ENCODE measurements at regions not wholly inside any gene's neighbourhood (a gene's known extent, or its start where the extent isn't known, plus 50 kb on each side); places are given as distances from the start of the nearest gene placed in this dataset.
"Not testable (repeated sequence)": the region's sequence is repeated elsewhere in the genome, so short reads cannot be mapped to it uniquely, and the experiment has no call there.

DNA sequence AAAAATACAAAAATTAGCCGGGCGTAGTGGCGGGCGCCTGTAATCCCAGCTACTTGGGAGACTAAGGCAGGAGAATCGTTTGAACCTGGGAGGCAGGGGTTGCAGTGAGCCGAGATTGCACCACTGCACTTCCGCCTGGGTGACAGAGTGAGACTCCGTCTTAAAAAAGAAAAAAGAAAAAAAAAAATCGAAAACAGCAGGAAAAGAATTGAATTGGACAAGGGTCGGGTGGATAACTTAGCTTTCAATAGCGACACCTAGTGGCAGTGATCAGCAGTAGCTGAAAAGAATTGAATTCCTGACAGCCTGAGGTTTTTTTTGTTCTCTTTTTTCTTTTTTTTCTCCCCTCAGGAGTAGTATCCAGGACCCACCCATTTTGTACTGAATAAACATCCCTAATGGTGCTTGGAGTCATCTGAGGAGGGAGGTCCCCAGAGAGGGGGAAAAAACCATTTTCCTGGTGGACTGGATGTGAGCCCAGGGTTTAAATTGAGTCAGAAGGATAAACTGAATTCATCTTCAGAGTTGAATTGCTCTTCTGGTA lies 55.1 kb downstream of the CYCS start:
- peak in 2 of 3 donors; percentile 11 to 18 for DNase-seq (ENCODE audit: low read depth in 3 of 3, low spot score in 1 of 3)

GRCh38 chr7:25068502-25069213 lies 56.4 kb downstream of the CYCS start:
- no peak for DNase-seq (ENCODE audit: low read depth in 3 of 3, low spot score in 1 of 3)

- DNase-seq (ENCODE audit: low read depth in 3 of 3, low spot score in 1 of 3), result no peak
Observed at GRCh38 chr7:25067726-25068501, 57.1 kb downstream of the CYCS start.

GRCh38 chr7:25066253-25066652 lies 58.8 kb downstream of the CYCS start:
- DNase-seq (ENCODE audit: low read depth in 3 of 3, low spot score in 1 of 3), result no peak

- DNase-seq (ENCODE audit: low read depth in 3 of 3, low spot score in 1 of 3), result no peak
Observed at GRCh38 chr7:25062380-25062779, 62.7 kb downstream of the CYCS start.

DNA sequence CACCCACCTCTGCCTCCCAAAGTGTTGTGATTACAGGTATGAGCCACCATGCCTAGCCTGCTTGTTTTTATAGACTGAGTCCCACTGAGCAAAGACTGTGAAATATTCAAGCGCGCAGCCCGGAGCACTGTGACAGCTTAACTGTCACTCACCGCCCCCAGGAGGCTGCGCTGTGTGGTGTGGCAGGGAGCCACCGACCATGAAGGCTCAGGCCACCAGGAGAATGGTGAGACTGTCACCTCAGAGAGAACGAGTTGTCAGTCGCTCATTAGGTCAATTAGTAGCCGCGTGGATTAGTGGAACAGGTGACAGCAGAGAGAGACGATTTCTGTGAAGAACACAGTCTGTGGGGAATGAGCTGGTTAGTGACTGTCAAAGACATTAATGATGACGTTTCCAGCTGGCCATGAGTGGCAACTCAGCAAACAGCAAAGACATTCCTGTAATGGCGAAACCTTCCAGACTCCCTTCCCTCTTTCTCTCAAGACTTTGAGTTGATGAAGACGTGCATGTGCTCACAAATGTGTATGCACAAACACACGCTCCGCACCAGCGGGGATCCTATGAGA lies 64.5 kb downstream of the CYCS start:
- DNase-seq (ENCODE audit: low read depth in 3 of 3, low spot score in 1 of 3), result no peak

DNA sequence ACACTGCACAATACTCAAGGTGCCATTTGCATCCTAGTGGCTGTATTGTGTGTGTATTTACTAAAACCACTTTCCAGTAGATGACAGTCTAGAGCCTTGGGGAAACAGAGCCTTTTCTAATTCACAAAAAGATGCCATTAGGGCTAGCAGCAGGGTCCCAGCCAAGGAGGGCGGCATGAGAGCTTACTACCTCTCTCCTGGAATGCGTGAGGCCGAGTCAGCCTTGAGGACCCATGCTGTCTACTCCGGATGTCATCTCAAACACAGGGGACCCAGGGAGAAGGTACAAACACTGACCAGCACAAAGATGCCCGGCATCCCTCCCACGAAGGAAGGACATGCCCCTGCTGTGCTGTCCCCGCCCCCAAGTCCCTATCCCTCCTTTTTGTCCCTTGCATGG lies 65.5 kb downstream of the CYCS start:
- DNase-seq (ENCODE audit: low read depth in 3 of 3, low spot score in 1 of 3), result no peak

GRCh38 chr7:25056368-25056767 lies 68.7 kb downstream of the CYCS start:
- DNase-seq (ENCODE audit: low read depth in 3 of 3, low spot score in 1 of 3), result no peak

DNA sequence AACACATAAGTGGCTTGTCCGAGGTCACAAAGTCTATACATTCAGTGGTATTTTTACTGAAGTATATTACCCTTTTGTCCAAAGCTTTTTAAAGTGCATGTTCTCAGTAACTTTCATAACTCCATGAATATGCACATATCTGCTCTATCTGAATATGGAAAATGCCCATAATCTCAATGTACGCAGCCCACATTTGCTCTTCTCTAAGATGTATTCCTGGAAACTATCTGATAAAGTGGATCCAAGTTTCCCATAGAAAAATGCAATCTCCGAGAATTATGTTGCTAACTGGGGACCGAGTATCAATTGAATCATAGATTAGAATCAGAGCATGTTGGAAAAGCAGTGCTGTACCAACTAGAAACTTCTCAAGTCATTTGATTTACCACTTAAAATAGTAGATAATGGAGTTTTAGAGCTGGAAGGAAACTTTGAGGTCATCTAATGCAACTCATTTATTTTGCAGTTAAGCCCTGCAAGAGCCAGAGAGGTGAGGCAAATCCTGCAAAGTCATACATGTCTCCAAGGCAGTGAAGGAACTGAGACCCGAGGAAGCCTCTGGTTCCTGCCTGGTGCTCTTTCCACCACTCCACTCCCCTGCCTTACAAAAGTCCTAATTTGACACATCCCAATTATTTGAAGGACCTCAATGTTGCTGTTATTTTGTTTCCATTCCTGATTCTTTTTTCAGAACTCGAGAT lies 69.4 kb downstream of the CYCS start:
- no peak for DNase-seq (ENCODE audit: low read depth in 3 of 3, low spot score in 1 of 3)

- no peak for DNase-seq (ENCODE audit: low read depth in 3 of 3, low spot score in 1 of 3)
Observed at GRCh38 chr7:25054819-25055519, 70.1 kb downstream of the CYCS start.

- no peak for DNase-seq (ENCODE audit: low read depth in 3 of 3, low spot score in 1 of 3)
Observed at GRCh38 chr7:25050223-25050622, 70.2 kb upstream of the OSBPL3 start.

DNA sequence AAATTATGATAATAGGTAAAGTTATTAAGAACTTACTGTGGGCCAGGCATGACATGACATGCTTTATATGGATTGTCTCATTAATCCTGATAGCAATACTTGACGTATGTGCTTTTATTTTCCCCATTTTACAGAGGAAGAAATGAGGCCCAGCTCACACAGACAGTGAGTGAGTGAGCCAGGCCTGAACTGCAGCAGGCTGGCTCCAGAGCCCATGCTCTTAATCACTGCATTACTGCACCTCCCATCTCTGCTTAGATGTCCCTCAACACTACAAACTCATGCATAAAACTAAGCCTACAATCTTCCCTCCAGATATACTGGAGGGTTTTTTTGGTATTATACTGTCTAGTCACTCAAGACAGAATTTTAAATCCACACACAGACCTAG lies 68.5 kb upstream of the OSBPL3 start:
- DNase-seq (ENCODE audit: low read depth in 3 of 3, low spot score in 1 of 3), result no peak

DNA sequence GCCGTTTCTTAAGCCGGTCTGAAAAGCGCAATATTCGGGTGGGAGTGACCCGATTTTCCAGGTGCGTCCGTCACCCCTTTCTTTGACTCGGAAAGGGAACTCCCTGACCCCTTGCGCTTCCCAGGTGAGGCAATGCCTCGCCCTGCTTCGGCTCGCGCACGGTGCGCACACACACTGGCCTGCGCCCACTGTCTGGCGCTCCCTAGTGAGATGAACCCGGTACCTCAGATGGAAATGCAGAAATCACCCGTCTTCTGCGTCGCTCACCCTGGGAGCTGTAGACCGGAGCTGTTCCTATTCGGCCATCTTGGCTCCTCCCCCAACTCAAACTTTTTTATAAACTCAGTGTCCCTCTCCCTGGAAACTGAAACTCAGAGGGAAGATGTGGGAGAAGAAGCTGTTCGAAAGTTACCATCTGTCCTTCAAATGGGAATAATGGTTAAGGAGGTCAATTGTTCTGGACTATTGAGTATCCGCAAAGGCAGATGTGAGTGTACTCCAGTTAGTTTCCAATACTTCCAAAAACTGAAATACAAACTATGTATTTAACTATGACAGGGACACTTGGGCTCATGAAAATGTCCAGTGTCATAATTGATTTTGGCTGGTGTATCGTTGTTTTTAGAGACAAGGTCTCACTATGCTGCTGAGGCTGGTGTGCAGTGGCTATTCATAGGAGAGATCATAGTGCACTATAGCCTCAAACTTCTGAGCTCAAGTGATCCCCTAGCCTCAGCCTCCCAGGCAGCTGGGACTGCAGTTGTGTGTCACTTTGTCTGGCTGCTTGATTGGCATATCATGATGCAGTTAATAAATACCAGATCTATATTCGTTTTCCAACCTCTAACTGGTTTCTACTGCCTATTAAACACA lies 67.8 kb upstream of the OSBPL3 start:
- not testable (repeated sequence) for DNase-seq (ENCODE audit: low read depth in 3 of 3, low spot score in 1 of 3)

DNA sequence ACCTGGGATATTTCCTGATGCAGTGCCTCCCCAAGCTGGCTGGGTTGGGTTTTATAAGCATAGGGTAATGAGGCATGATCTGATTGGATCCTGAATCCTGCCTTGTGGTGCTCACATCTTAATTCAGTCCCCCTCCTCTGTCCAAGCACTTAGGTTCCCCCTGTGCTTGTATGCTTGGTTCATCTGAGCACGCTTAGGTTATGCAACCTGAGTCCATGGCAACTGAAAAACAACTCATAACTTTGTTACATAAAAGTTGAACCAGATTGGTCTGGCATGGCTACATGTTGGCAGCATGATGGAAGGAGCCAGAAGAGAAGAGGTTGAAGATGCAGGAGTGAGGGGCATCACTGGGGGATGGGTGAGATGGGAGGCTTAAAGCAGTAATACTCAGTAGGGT lies 57.3 kb upstream of the OSBPL3 start:
- DNase-seq (ENCODE audit: low read depth in 3 of 3, low spot score in 1 of 3), result no peak

DNA sequence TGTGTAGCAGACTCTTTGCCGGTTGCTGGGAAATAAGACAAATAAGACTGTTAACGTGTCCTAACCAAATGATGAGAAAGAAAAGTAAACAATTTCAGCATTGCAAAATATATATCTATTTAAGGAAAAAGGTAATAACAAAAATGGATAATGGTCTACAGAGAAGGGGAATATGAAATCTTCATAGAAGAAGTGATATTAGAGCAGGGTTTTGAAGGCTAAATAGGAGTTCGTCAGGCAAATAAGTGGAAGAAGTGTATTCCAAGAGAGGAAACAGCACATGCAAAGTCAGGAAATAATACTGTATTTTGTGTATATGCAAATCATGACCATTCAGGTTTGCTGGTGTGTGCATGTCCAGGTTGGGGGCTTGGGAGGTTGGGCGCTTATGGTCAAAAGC lies 55.3 kb upstream of the OSBPL3 start:
- no peak for DNase-seq (ENCODE audit: low read depth in 3 of 3, low spot score in 1 of 3)

GRCh38 chr7:25034136-25034535 lies 54.2 kb upstream of the OSBPL3 start:
- DNase-seq (ENCODE audit: low read depth in 3 of 3, low spot score in 1 of 3), result no peak

- no peak for DNase-seq (ENCODE audit: low read depth in 3 of 3, low spot score in 1 of 3)
Observed at GRCh38 chr7:25032774-25033743, 53.1 kb upstream of the OSBPL3 start.

DNA sequence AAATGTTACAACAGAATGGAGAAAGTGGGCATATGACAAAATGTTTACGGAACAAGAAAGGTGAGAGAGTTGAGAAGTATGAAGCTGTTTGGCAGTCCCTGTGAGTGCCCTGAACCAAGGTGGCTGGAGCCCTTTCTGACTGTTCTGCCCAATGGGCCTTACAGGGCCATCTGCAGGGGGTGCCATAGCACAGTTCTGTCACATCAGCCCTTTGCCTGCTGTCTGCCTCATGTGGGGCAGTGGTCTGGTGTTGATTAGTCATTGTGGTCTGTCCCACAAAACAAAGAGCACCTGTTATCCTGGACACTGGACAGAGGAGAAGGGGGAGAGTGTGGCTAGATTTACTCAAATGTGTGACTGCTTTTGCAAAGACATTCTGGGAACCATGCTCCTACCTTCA lies 51.5 kb upstream of the OSBPL3 start:
- no peak for DNase-seq (ENCODE audit: low read depth in 3 of 3, low spot score in 1 of 3)

- DNase-seq (ENCODE audit: low read depth in 3 of 3, low spot score in 1 of 3), result no peak
Observed at GRCh38 chr7:25031007-25031406, 51.0 kb upstream of the OSBPL3 start.
